ENCODE measurements at regions not wholly inside any gene's neighbourhood (a gene's known extent, or its start where the extent isn't known, plus 50 kb on each side); places are given as distances from the start of the nearest gene placed in this dataset.

DNA sequence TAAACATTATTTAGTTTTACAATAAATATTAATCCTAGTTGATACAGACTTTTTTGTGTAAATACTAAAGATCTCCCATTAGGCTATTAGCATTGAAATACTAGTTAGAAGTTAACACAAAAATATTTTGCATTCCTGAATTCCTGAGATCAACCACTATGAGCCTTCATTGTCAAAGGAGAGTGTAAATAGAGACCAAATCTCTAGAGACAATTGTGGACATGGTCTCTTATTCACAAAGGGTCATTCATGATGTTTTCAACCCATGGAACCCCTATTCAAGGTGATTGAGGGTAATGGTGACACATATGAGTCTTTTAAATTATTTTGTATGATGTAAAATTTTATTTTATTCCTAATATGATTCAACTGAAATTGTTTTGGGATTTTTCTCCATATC, 1454.8 kb upstream of the LRRTM3 start:
- DNase-seq = no peak

DNA sequence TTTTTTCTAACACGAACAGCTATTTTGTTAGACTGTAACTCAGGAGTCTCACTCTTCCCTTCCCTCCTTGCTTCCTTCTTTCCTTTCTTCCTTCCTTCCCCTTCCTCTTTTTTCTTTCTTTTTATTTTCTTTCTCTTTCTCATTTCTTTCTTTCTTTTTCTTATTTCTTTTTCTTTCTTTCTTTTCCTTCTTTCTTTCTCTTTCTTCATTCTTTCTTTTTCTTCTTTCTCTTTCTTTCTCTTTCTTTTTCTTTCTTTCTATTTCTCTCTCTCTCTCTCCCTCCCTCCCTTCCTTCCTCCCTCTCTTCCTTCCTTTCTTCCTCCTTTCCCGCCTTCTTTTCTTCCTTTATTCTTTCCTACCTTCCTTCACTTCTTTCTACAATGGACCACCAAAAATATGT, 1443.0 kb upstream of the LRRTM3 start:
- DNase-seq = no peak

DNA sequence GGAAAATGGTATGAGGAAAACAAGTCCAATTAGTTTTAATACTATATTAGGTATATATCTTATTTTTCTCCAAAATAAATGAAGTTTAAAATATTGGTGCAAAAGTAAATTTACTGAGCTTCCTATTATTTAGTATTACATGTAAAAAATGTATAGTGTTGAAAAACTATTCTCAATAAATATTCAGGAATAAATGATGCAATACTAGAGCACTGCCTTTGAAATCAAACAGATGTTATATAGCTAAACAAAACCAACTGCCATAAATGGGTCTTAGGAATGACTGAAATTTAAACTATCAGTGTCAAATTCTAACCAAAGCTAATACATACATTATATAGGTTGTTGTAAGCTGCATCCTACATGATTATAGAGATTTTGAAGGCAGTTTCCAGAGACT, 1434.0 kb upstream of the LRRTM3 start:
- no peak for DNase-seq

DNA sequence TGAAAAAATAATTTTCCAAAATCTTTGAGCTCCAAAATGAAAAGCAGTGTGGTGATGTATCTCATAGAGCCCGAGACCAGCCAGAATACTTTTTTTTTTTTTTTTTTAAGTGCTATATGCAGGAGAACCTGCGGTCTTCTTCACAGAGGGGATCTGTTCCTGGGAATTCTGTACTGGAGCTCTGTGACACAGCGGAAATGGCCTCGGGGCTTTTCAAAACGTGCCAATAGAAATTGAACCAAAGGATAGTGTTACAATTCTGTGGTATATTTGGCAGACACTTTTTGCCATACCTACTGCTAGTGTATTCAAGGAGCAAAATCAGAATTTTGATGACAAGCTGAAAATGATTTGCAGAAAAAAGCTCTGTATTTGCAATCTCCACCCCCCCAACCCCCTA, 1429.3 kb upstream of the LRRTM3 start:
- no peak for DNase-seq

DNA sequence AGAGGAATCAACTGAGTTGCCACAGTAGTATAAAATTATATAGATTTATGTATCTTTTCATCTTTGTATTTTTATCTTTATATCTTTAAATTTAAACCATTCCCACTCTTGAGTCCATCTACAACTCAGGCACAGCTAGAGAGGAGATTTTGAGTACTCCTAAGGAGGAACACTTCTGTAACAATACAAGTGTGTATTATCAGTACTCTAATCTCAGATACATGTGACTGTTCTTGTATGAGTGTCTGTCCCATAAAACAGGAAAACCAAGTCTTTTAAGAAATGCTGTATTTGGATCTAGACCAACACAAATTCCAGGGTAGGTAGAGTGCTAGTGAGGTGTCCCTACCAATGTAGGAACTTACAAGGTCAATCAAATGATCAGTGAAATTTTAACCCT, 1428.0 kb upstream of the LRRTM3 start:
- no peak for DNase-seq

DNA sequence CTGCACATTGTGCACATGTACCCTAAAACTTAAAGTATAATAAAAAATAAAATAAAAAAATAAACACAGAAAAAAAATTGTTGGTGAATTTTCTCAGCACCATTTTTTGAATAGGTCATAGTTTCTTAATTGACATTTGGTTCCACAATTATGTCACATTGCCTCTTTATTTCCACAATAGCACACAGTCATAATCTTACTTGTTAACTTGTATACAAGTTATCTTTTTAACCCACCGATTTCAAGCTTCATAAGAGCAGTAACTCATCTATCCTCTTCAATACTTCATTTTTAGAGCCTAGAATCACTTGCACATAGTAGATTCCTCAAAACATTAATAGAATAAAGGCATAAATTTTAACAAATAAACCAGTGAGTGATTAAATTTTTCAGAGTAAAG, 1425.1 kb upstream of the LRRTM3 start:
- no peak for DNase-seq

DNA sequence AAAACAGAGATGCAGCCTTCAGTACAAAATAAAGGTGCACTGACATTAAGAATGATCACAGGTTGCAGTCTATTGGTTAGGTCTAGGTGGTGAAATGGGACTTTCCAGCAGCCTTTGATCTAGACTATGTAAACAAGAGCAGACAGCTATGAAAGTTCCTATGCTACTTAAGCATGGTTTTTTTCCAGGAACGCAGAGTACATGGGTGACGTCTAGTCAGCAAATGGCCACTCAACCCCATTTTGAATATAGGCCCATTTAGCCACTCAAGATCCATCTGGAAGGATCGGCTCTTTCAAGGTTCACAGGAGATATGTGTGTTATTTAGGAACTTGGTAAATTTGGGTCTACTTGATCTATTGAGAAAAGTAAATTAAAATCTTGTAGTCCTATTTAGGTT, 1424.6 kb upstream of the LRRTM3 start:
- DNase-seq = no peak

DNA sequence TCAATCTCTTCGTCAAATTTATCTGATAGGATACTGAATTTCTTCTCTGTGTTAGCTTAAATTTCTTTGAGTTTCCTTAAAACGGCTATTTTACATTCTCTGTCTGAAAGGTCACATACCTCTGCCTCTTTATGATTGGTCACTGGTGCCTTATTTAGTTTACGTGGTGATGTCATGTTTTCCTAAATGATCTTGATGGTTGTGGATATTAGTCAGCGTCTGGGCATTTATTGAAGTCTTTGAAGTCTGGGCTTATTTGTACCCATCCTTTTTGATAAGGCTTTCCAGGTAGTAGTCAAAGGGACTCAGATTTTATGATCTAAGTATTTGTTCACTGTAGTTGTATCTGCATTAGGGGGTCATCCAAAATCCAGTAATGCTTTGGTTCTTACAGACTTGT, 1407.5 kb upstream of the LRRTM3 start:
- DNase-seq = no peak

DNA sequence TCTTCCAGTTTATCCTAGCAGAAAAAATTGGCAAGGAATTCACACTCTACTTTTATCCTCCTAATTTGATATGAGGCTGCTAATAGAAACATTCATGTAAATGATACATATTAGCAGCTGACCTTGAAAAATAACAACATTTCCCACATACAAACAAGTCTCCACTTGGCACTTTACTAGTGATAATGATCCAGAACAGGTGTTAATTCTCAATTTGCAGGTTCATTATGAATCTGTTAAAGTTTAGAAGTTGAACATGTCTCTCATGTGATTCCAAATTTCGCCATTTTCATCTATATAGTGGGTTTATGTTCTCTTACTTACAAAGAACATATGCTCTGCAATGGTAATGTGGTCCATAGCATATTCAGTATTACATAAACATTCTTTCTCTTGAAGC, 1396.8 kb upstream of the LRRTM3 start:
- DNase-seq = no peak

DNA sequence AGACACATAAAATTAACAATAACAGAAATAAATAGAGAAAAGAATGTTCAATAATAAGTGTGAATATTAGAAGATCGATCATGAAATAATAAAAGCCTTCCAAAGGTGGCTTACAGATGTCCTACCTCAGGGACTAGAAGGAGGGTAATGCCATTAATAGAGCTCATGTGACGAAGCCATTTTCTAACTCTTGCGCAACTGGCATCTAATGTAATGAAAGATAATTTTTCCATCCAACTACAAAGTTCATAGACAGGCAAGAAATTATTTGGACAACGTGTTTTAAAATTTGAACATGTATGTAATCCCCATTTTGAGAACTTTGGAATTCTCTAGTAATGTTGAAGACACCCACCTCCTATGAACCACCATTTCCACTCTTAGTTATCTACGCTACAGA, 1394.3 kb upstream of the LRRTM3 start:
- no peak for DNase-seq

DNA sequence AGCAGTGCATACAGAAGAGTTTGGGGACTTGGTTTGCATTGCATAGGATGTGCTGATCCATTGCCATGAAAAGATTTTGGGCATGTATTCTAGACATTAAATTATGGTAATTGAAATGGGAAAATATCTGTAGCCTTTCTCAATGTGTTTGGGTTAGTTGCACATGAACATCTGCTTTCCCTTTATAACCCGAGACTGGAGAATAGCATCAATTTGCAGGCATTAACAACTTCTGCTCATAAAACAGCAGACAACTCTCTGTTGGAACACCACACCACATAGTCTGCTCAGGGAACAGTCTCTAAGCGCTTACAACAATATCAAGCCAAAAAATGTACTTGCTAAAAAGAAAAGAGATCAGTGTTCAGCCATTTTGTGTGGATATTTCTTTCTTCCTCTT, 1391.1 kb upstream of the LRRTM3 start:
- DNase-seq = no peak

DNA sequence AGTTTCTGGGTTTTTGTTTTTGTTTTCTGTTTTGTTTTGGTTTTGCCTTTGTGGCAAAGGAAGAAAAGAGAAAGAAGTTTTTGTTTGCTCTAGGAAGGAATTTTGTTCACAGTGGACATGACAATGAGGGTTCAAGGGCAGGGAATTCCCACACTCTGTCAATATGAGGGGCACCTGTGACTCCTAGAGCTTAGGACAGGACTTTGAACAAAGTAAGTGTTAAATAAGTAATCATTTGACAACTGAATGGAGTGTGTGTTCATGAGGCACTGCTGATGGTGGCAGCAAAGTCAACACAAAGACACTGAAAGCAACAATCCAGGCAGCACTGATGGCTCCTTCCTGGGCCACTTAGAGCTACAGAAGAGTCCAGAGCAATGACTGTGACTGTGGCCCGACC, 1381.1 kb upstream of the LRRTM3 start:
- DNase-seq = no peak

DNA sequence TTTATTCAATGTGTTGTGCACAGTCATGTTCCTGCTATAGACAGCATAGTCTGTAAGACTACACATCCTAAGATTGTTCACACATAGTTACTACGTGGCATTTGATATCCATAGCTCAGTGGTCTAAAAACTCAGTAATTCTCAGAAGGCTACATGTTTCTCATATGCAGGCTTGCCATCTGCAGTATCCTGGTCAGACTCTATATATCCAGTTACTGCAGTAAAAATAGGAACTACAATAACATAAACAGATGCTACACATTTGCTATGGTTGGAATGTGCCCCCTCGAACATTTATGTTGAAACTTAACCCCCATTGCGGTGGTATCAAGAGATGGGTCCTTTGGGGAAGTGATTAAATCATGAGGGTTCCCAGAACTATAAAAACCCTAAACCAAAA, 1377.8 kb upstream of the LRRTM3 start:
- no peak for DNase-seq

DNA sequence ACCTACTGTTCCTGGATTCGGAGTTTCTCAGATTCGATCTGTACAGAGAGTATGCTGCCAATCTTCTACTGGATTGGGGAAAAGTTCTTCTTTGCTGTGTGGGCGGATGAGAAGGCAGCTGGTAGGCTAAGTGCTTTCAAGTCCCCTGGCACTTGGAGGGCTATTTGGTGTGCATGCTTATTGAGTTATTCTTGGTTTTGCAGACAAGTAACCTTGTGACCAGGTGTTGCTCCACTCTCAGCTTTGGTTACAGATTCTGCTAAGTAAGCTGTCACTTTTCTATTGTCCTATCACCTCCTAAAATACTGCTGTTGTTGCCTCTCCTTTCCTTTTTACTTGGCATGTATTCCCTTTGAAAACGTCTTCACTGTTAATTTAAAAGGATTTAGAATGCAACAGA, 1375.1 kb upstream of the LRRTM3 start:
- no peak for DNase-seq

DNA sequence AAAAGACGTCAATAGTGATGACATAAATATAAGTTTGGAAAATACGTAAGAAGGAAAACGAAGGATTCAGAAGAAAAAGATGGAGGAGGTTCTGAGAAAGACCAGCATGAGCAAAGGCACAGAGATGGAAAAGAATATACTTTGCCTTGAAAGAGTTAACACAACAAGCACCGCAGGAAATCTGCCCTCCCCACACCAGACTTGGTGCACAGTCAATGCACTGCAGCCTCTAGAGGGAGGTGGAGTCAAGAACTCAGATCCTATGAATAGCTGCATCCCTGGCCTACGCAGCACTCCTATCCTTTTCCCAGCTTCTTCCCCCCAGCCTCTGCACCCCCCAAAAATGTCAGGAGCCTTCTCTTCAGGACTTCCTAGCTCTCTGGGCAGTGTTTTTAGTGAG, 1370.6 kb upstream of the LRRTM3 start:
- DNase-seq = no peak

DNA sequence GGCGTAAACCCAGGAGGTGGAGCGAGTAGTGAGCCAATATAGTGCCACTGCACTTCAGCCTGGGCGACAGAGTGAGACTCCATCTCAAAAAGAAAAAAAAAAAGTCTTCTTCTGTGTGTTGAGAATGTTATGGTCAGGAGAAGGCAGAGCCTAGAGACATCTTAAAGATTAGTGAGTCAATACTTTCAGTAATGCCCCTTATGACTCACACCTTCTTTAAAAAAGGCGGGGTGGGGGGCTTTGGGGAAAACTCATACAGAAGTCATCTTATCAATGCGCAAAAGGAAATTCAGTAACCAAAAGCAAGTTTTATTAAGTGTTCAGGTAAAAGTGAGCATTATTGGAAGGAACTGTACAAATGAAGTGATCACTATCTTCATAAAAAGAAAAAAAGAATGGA, 1369.8 kb upstream of the LRRTM3 start:
- no peak for DNase-seq

DNA sequence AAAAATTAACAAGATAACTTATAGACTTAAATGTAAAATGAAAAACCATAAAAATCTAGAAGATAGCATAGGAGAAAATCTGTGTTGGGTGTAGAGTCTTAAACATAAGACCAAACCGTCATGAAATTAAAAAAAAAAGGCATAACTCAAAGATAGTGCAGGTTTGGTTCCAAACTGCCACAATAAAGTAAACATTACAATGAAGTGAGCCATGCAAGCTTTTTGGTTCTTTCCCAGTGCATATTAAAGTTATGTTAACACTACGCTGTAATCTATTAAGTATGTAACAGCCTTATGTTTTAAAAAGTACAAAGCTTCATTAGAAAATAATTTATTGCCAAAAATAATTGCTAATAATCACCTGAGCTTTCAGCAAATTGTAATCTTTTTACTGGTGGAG, 1366.5 kb upstream of the LRRTM3 start:
- DNase-seq = no peak

DNA sequence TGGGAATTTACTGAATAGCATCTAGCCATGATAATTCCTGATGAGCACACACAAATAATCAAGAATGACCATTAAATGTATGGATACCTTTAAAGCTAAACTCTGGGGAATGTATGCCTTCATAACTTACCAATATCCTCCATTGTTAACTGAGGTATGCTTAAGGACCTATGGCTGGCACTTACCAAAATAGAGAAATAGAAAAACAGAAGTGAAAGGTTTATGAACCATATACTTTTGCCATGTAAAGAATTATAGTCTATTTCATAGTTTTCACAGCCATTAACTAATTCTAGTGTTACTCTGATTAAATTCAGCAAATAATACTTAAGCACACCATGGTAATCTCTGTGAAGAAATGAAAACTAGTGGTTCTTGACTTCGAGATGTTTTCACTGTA, 1360.6 kb upstream of the LRRTM3 start:
- no peak for DNase-seq

DNA sequence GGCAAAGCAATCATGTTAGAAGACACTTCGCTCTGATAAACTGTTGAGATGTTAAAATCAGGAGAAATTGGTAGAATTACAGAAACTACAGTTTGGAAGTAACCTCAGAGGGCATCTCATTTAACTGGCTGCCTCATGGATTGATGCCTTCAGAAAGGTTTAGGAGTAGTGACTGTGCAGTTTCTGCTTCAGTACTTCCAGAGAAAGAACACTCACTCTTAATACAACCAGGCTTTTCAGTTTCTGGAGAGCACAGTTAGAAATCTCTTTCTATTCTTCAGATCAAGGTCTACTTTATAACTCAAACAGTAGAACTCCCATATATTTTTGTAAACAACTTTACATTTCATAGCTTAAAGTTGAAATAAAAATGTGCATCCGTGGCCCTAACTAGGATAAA, 1358.9 kb upstream of the LRRTM3 start:
- DNase-seq = no peak

DNA sequence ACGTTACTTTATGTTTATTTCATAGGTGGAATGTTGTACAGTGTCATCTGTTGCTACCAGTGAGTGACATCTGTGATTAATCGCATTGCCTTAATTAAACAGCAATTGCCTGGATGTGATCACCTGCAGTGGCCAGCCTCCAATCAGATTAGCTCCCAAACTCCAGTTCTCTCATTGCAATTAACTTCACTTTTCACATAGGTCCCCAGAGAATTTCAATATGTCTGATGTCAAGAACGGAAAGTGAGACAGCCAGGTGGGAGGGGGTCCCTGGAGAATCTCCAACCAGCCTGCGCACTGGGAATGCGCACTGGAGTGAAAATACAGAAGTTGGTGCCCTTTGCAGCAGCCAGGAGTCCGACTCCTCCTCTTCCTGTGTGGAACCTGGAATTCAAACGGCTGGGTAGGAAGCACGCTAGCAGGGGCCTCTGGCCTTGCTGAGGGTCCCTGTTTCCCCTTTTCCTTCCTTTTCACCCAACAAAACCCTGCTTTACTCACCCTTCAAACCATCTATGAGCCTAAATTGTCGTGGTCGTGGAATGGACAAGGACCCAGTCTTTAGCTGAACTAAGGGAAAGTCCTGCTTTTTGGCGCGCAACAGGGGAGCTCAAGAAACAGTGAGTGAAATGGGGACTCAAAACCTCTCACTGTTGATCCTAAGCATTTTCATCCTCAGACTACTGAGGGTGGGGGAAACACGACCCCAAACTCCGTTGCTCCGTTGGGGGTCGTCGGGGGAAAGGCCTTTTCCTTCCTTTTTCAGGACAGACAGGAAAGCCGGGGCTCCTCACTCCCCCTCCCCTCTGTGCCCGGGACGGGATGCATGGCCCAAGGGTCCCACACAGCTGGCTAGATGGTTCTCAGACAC, 1355.5 kb upstream of the LRRTM3 start:
- no peak for DNase-seq

DNA sequence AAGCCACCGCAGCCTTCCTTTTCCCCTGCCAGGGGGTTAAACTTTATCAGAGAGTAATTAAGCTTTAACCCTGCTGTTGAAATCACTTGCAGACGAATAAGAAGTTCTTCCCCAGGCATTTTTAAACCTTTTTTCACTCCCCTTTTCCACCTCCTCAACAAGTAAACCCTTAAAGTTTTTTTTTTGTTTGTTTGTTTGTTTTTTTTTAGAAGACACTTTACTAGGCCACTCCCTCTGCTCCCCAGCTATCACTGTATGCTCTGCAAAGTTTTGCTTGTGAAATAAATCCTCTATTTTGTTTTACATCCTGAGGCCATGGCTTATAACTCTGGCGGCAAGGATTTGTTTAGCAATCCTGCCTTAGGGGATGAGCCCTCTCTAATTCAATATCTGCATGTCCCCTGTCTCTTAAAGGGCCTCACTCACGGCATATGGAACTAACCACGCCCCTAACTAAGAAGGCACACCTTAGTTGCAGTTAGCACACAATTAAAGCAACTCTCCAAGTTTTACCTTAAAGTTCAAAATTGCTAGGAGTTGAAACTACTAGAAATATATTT, 1354.7 kb upstream of the LRRTM3 start:
- no peak for DNase-seq

DNA sequence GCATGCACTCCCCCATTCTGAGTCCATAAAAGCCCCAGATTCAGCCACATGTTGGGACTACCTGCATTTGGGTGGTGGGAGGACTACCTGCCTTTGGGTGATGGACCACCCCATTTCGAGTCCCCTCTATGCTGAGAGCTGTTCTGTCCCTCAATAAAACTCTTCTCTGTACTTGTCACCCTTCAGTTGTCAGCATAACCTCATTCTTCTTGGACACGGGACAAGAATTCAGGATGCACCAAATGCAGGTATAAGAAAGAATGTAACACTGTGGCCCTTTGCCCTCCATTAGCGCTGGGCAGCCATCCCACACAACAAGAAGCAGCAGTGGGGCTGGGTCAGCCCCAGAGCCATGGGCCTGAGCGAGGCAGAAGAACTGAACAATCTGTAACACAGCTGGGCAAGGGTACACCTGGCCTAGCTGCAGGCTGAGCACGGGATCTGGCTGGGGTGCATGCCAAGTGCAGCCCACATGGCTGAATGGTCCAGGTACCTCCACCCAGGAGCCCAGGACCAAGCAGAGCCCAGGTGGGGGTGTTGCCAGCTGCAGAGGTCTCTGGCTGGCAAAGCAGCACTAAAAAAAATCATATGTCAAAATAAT, 1344.3 kb upstream of the LRRTM3 start:
- DNase-seq = no peak

DNA sequence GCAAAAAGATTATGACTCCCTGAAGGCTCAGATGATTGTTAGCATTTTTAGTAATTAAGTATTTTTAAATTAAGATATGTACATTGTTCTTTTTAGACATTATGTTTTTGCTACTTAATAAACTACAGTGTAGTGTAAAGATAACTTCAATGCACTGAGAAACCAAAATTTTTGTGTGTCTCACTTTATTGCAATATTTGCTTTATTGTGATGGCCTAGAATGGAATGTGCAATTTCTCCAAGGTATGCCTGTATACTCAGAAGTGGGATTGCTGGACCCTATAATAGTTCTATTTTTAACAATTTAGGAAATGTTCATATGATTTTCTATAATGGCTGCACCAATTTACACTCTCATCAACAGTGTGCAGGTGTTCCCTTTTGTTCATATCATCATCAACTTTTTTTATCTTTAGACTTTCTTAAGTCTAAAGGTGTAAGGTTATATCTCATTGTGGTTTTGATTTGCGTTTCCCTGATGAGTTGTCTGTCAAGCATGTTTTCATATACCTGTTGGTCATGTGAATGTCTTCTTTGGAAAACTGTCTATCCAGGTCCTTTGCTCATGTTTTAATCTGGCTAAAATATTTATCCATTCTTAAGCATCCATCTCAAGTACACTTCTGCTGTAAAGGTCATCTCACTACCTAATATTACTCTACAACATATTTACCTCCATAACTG, 1323.5 kb upstream of the LRRTM3 start:
- no peak for DNase-seq

DNA sequence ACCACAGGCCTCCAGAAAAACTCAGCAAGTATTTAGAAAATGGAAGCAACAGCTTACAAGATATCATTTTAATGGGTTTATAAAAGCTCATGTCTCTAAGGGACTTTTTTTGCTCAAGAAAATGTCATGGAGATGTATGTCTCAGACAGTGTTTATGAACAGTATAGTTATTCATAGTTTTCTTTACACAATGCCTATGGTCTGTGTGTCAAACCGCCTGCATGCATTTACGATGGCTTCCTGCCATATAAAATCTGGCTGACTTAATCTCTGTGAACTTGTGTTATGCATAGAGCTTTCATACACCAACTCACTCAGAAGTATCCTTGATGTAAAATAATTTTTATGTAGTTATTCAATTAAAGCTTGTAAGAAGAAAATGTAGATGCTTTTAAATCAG, 1314.2 kb upstream of the LRRTM3 start:
- no peak for DNase-seq

Measured in activated T-cell treated with anti-CD3 and anti-CD28 coated beads for 4 hours (primary cell).